ENCODE measurements at regions not wholly inside any gene's neighbourhood (a gene's known extent, or its start where the extent isn't known, plus 50 kb on each side); places are given as distances from the start of the nearest gene placed in this dataset.

DNA sequence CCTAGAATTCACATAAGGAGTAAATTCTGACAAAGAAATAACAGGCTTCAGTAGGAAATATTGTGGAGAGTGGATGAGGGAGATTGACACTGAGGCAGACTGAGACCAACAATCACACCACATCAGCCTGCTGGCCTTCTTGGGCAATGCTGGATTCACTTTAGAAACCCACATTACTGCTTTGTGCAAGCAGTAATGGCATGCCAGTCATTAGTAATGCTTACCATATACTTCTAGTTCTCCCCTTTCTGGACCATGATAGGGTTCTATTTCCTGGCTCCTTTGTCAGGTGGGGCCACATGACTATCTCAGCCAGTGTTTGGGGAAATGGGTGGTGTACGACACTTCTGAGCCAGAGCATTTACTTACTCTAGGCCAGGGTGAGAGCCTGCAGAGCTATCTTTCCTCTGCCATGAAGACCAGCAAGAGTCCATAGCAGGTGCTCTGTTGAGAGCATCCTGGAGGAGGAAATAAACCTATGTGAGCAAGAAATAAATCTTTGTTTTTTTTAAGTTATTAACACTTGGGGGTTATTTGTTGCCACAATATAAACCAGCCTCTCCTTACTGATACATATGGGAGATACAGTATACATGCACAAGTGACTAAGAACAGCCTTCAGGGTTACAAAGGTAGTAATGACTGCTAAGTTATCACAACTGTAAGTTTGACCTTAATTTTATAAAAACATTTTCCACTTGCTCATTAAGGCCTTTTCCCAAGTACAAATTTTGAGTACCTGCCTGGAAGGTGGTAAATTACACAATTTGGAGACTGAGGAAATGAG, 89.3 kb upstream of the TANK start:
- TF ChIP-seq GATA3 (IDR thresholded peaks at IDR 0.05; ENCODE audit: low read depth, low read length) = no peak
- TF ChIP-seq GATA2 (IDR thresholded peaks at IDR 0.05; ENCODE audit: low read depth, low read length) = no peak

DNA sequence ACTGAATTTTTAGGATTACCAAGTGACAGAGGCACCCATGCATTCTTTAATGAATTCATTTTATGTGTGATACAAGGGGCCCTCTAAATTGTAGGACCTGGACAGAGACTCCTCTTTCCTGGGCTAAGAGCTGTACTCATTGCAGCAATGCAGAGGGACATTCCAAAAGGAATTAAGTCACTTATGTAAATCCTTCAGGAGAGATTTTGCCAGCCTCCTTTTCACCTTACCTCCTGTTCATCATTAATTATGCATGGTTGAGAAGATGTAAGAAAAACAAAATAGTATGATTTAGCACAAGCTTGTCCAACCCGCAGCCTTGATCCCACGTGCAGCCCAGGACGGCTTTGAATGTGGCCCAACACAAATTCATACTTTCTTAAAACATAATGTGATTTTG, 84.5 kb upstream of the TANK start:
- TF ChIP-seq GATA3 (IDR thresholded peaks at IDR 0.05; ENCODE audit: low read depth, low read length) = no peak
- no peak for TF ChIP-seq GATA2 (IDR thresholded peaks at IDR 0.05; ENCODE audit: low read depth, low read length)

DNA sequence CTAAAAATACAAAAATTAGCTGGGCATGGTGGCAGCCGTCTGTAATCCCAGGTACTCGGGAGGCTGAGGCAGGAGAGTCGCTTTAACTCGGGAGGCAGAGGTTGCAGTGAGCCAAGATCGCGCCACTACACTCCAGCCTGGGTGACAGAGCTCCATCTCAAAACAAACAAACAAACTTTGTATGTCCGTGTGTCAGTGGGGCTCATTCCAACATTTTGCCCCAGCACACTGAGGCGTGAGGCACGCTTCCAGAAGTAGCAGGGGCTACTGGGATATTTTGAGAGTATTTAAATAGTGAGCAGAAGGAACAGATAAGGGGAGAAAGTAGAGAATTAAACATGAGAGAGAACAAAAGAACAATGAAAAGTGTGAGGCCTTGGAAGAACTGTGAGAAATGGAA, 83.3 kb upstream of the TANK start:
- no peak for TF ChIP-seq GATA2 (IDR thresholded peaks at IDR 0.05; ENCODE audit: low read depth, low read length)
- TF ChIP-seq GATA3 (IDR thresholded peaks at IDR 0.05; ENCODE audit: low read depth, low read length) = no peak

DNA sequence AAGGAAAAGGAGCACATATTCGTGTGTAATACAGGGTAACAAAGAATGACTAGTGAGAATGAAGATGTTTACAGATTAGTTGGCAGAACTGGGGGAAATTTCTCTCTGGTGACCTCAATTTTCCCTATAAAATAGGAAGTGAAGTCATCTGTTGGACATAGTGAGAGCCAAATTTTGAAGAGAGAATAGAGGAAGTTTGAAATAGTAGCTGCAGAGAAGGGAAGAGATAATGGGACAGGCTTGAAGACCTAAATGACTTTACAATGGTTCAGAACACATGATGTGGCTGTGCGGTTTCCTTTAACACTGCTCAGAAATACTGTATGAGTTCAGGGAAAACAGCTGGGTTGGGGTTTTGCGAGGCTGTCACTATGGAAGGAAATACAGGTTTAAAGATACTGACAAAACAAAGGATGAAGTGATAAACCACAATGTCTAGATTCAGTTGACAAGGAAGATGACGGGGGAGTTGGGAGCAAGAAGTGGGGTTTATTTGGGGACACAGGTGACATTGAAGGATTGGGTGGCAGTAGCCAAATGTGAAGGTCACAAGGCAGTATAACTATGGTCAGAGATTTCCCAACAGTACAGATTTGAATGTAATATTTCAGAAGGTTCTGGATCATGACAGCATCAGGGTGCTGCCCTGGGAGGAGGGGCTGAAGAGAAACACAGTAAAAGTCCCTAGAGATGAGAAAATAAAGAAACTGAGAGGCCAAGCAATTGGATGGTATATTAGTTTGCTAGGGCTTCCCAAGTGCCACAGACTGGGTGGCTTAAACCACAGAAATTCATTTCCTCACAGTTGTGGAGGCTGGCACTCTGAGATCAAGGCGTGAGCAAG, 82.6 kb upstream of the TANK start:
- TF ChIP-seq GATA2 (IDR thresholded peaks at IDR 0.05; ENCODE audit: low read depth, low read length) (no peak), GATA3 (IDR thresholded peaks at IDR 0.05; ENCODE audit: low read depth, low read length) (no peak)

DNA sequence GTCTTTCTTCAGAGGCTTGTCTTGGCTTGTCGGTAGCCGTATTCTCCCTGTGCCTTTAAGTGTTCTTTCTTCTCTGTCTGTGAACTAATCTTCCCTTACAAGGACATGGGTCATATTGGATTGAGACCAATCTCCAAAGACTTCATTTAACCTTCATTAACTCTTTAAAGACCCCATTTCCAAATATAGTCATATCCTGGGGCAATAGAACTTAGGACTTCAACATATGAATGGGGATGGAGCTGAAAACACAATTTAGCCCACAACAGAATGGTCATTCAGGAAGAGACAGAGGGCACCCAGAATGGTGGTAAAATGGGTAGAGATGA, 82.1 kb upstream of the TANK start:
- TF ChIP-seq GATA3 (IDR thresholded peaks at IDR 0.05; ENCODE audit: low read depth, low read length) = no peak
- TF ChIP-seq GATA2 (IDR thresholded peaks at IDR 0.05; ENCODE audit: low read depth, low read length) = no peak

DNA sequence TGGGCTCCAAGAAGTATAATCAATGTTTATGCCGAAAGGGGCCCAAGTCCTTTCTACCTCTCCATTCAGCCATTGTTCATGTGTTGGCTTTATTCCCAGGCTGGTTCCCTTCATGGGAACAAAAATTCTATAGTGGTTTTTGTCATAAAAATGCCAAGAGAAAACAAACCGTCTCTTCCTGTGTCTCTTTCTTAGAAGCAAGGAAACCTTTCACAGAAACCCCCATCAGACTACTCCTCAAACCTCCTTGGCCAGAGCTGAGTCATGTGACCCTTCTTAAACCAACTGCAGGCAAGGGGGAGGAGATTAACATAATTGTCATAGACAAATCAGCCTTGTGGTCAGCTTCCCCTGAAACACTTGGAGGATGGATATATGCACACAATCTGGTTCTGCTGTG, 75.1 kb upstream of the TANK start:
- TF ChIP-seq GATA2 (IDR thresholded peaks at IDR 0.05; ENCODE audit: low read depth, low read length) (no peak), GATA3 (IDR thresholded peaks at IDR 0.05; ENCODE audit: low read depth, low read length) (no peak)

DNA sequence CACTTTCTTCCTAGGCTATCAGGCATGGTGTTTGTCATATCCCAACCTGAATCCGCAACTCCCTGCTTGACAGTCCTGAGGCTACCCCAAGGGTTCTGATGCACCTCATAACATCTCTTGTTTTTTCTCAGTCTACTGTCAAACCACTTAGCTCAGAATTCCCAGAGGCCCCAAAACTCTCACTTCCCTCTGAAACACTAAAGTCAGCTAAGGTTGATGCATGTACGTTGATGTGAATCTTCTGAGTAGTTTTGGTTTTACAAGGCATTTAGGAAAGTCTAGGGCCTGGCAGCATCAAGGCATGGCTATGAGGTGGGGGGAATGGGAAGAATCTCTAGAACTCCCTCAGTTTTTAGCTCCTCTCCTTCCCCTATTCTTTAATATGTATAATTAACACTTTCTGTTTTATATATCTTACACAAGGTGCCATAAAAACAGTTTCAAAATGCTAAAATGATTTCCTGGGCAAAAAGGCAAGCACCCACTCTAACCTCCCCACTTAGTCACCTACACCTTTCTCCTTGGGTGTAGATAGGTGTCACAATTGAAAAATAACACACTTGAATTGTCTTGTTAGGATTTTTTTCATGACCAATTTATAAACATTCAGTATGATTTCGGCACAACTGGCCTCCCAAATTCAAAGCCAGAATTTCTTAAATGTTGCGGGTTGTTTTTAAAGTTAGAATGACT, 71.4 kb upstream of the TANK start:
- TF ChIP-seq GATA2 (IDR thresholded peaks at IDR 0.05; ENCODE audit: low read depth, low read length) = no peak
- TF ChIP-seq GATA3 (IDR thresholded peaks at IDR 0.05; ENCODE audit: low read depth, low read length) = no peak

DNA sequence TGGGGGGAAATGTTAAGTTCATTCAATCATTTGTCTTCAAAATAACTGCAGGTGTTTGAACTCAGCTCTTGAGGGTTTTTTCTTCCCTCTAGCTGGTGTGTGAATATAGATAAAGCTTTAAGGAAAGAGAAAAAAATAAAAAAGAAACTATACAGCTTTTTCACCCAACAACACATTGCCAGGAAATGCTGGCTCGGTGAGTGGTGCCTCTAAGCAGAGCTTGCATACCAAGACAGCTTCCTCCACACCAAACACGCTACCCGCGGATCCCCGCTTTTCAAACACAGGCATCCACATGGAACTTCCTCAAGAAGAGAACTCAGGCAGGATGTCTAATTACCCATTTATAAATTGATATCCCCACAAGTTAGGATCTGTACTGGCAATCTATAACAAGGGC, 69.8 kb upstream of the TANK start:
- TF ChIP-seq GATA3 (IDR thresholded peaks at IDR 0.05; ENCODE audit: low read depth, low read length) (no peak), GATA2 (IDR thresholded peaks at IDR 0.05; ENCODE audit: low read depth, low read length) (no peak)

DNA sequence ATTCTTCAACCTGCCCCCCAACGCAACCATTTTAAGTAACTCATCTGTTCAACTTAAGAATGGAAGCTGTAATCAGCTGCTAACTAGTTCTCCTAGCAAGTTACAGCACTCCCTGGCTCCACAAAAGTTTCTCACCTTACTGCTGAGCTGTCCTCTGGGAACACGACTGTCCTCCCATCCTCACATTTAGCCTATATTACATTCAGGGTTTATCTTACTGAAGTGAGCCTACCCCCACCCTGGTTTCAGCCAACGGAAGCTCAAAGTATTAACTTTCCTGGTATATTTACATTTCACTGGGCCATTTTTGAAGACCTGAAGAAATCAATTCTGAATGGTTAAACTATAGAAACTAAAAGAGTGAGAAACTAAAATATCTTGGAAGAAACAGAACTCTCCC, 64.9 kb upstream of the TANK start:
- no peak for TF ChIP-seq GATA3 (IDR thresholded peaks at IDR 0.05; ENCODE audit: low read depth, low read length)
- no peak for TF ChIP-seq GATA2 (IDR thresholded peaks at IDR 0.05; ENCODE audit: low read depth, low read length)

DNA sequence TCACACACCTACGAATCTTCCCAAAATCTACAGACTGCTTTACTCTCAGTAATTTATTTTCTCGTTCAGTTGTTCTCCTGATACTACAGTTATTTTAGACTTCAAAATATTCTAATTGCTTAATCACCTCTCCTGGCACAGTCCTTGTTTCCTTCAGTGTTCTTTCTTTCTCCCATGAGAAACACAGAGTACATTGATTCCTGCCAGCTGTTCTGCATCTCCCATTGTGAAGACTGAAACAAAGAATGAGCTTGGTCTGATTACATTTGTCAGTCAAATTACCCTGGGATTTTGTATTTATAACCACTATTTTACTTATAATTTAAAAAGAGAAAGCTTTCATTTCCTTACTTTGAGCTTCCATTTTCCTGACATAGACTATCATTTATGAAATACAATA, 63.9 kb upstream of the TANK start:
- TF ChIP-seq GATA3 (IDR thresholded peaks at IDR 0.05; ENCODE audit: low read depth, low read length) (no peak), GATA2 (IDR thresholded peaks at IDR 0.05; ENCODE audit: low read depth, low read length) (no peak)

DNA sequence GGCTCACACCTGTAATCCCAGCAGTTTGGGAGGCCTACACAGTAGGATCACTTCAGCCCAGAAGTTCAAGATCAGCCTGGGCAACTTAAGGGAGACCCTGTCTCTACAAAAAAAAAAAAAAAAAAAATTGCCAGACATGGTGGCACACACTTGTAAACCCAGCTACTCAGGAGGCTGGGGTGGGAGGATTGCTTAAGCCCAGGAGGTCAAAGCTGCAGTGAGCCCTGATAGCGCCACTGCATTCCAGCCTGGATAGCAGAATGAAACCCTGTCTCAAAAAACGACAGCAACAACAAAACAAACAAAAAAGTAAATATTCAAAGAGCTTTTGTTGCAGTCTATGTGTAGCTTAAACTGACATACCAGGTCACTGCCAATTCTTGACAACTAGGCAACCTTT, 63.1 kb upstream of the TANK start:
- no peak for TF ChIP-seq GATA3 (IDR thresholded peaks at IDR 0.05; ENCODE audit: low read depth, low read length)
- no peak for TF ChIP-seq GATA2 (IDR thresholded peaks at IDR 0.05; ENCODE audit: low read depth, low read length)

DNA sequence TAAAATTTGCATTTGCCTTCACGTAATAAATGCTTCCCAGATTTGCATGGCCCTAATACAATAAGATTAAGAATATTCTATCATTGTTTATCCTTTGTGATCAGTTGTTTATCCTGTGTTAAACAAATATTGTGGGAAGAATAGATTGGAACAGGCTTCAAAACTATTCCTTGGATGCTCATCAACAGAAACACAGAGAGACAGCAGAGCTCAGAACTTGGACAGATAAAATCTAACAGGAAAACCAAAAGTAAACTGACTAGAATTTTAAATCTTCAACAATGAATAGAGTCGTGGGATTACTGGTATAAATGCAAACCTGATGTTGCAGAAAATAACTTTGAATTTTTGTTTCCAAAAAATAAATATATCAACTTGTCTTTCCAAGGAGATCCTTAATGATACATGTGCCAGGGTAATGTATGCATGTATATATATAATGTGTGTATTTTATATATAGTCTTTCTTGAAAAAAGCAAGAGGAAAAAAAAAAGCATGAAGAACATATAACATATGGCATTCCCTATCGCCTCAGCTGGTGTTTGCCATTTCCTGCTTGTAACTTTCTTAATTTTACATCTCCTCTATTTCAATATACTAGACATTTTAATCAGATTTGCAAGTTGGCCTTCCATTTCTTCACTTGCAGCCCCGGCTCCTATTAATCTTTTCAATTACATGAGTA, 59.9 kb upstream of the TANK start:
- no peak for TF ChIP-seq GATA3 (IDR thresholded peaks at IDR 0.05; ENCODE audit: low read depth, low read length)
- TF ChIP-seq GATA2 (IDR thresholded peaks at IDR 0.05; ENCODE audit: low read depth, low read length) = no peak

DNA sequence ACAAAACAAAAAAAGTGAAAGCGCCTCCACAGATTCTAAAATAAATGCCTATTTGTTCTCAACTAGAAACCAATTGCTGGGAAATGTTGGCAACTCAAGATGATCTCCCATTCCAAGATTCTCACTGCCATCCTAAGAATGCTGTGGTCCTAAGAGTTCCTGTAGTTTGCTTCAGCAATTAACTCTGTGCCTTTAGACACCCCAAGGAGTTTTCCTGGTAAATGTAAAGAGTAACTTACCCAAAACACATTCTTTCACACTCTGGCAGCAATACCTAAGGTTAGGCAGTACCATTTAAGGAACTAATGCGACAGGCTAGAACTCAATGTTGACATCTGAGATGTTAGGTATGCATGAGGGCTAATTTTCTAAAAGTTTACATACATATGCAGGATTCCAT, 58.8 kb upstream of the TANK start:
- TF ChIP-seq GATA2 (IDR thresholded peaks at IDR 0.05; ENCODE audit: low read depth, low read length) (no peak), GATA3 (IDR thresholded peaks at IDR 0.05; ENCODE audit: low read depth, low read length) (no peak)
